Esophagus muscularis mucosa (tissue), 4 donors: ENCODE measurements at regions not wholly inside any gene's neighbourhood (a gene's known extent, or its start where the extent isn't known, plus 50 kb on each side); places are given as distances from the start of the nearest gene placed in this dataset.

Experiments
- CTCF ChIP-seq, 3 experiments: fragments of 200-600 bp in 2 of 3; fragments of 450-650 bp in 1 of 3; sonication (generic) in 2 of 3; IDR thresholded peaks; one replicate each; pipeline ENCODE4 v1.5.1; 2017 to 2019; ENCODE audit warnings: antibody characterized with exemption in 3 of 3, mild to moderate bottlenecking in 2 of 3, moderate library complexity in 1 of 3
- EP300 ChIP-seq: sonication (generic); formaldehyde crosslinking; IDR thresholded peaks from one replicate; pipeline ENCODE4 v1.6.1; 2017; ENCODE audit warnings: antibody characterized with exemption
- POLR2A ChIP-seq: fragments of 450-650 bp; IDR thresholded peaks from one replicate; pipeline ENCODE4 v1.6.1; 2017; ENCODE audit warnings: antibody characterized with exemption, moderate library complexity, mild to moderate bottlenecking, low read depth
- POLR2AphosphoS5 ChIP-seq, 2 donors: sonication (generic); formaldehyde crosslinking; IDR thresholded peaks; one replicate each; pipeline ENCODE4 v1.6.1; 2017; ENCODE audit warnings: antibody characterized with exemption in 2 of 2

- TF ChIP-seq CTCF (IDR thresholded peaks at IDR 0.05) (no peak), POLR2A (no peak), POLR2AphosphoS5 (IDR thresholded peaks at IDR 0.05) (no peak), EP300 (no peak)
Measured at GRCh38 chr21:14645702-14646101, 99.6 kb upstream of the SAMSN1 start.
